IPS DF 6.9 (cell line): ENCODE measurements at regions not wholly inside any gene's neighbourhood (a gene's known extent, or its start where the extent isn't known, plus 50 kb on each side); places are given as distances from the start of the nearest gene placed in this dataset.

ENCODE experiments used
- DNase-seq: peaks from one replicate; pipeline ENCODE4 v3.0.0-alpha.2; 2013; ENCODE audit warnings: low read depth, low spot score
- H3K27ac ChIP-seq: one replicate; pipeline ENCODE4 v1.5.1; 2013; ENCODE audit warnings: low read length, control low read depth
- H3K27me3 ChIP-seq: 2 replicates; pipeline ENCODE4 v1.6.1; 2013; ENCODE audit warnings: mild to moderate bottlenecking, low read length; ENCODE audit not compliant: control insufficient read depth, insufficient read depth
- H3K36me3 ChIP-seq: 2 replicates; pipeline ENCODE4 v1.6.1; 2013; ENCODE audit warnings: low read length; ENCODE audit not compliant: control insufficient read depth, insufficient read depth
- H3K4me1 ChIP-seq: 2 replicates; pipeline ENCODE4 v1.6.1; 2013; ENCODE audit warnings: low read length; ENCODE audit not compliant: control insufficient read depth, insufficient read depth
- H3K4me3 ChIP-seq: 2 replicates; pipeline ENCODE4 v1.5.1; 2013; ENCODE audit warnings: mild to moderate bottlenecking, low read length
- H3K9me3 ChIP-seq: 2 replicates; pipeline ENCODE4 v1.6.1; 2013; ENCODE audit warnings: low read length, inconsistent platforms; ENCODE audit not compliant: control insufficient read depth, insufficient read depth
- WGBS: extraction: QIAGEN DNeasy Blood & Tissue Kit; methylation state at CpG from one replicate; pipeline ENCODE4 v1.1.7; 2013; ENCODE audit warnings: mixed read lengths, missing lambda C conversion rate; ENCODE audit not compliant: insufficient read length, insufficient coverage; 5-methylcytosine and 5-hydroxymethylcytosine counted together

GRCh38 chr9:28650327-28650726, 1077.0 kb upstream of the C9orf72 start:
- Histone ChIP-seq H3K36me3 (no peaks in the 10 kb centered on the region), H3K9me3 (no peaks in the 10 kb centered on the region), H3K4me3 (no peak overlapping the region), H3K27ac (no peak overlapping the region), H3K4me1 (peaks cover 2% of the 10 kb centered on the region; the same call in 1 of the 2 replicates), H3K27me3 (no peaks in the 10 kb centered on the region)
- no CpG with 5 or more reads among the region's 4 CpGs for WGBS
- DNase-seq, result peak; percentile 11

- DNase-seq, result no peak
- Histone ChIP-seq H3K27me3 (no peaks in the 10 kb centered on the region), H3K4me1 (peaks cover 2% of the 10 kb centered on the region; the same call in 1 of the 2 replicates), H3K4me3 (no peak overlapping the region), H3K27ac (no peak overlapping the region), H3K9me3 (no peaks in the 10 kb centered on the region), H3K36me3 (no peaks in the 10 kb centered on the region)
- no CpG with 5 or more reads among the region's 5 CpGs for WGBS
These were observed 1077.9 kb upstream of the C9orf72 start for GRCh38 chr9:28651050-28651722.

DNA sequence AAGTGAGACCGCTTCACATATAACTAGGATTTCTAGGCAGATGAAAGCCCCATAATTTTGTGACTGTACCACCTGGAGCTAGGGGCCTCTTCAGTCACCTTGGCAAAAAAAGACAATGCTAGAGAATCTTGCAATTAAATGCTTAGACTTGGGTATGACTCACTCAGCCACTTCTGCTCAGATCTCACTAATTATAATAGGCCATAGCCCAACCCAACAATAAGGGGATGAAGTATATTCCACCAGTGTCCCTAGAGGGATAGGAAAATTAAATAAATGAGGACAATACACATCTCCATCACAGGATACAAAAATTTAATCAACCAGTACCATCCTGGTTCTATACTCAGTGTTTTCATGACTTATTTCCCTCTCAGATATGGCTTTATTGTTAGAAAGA, 1079.9 kb upstream of the C9orf72 start:
- H3K36me3 ChIP-seq, result no peaks in the 10 kb centered on the region
- WGBS, result no CpG with 5 or more reads among the region's 1 CpG
- H3K9me3 ChIP-seq, result no peaks in the 10 kb centered on the region
- DNase-seq, result no peak
- H3K4me1 ChIP-seq, result peaks cover 2% of the 10 kb centered on the region; the same call in 1 of the 2 replicates
- no peak overlapping the region for H3K4me3 ChIP-seq
- no peak overlapping the region for H3K27ac ChIP-seq
- no peaks in the 10 kb centered on the region for H3K27me3 ChIP-seq

DNA sequence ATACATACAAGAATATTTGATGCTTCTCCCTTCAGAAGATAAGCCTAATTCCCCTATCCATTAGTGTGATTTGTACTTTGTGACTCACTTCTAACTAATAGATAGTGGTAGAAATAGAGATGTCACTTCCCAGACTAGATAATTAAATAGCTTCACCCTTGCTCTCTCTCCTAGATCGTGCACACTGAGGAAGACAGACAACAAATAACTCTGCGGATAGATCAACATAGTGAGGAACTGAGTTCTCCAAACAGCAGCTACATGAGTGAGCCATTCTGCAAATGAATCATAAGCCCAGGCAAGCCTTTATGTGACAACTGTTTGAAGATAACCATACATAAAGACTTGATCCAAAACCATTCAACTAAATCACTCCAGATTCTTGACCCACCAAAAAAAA, 1083.4 kb upstream of the C9orf72 start:
- DNase-seq, result no peak
- no peak overlapping the region for H3K4me3 ChIP-seq
- H3K36me3 ChIP-seq, result no peaks in the 10 kb centered on the region
- WGBS, result no CpG with 5 or more reads among the region's 2 CpGs
- H3K4me1 ChIP-seq, result no peaks in the 10 kb centered on the region; the same call in 1 of the 2 replicates
- H3K27ac ChIP-seq, result no peak overlapping the region
- H3K9me3 ChIP-seq, result no peaks in the 10 kb centered on the region
- no peaks in the 10 kb centered on the region for H3K27me3 ChIP-seq

GRCh38 chr9:28661853-28662252, 1088.6 kb upstream of the C9orf72 start:
- DNase-seq, result no peak
- Histone ChIP-seq H3K27ac (no peak overlapping the region), H3K36me3 (no peaks in the 10 kb centered on the region), H3K4me3 (no peak overlapping the region), H3K27me3 (no peaks in the 10 kb centered on the region), H3K9me3 (no peaks in the 10 kb centered on the region), H3K4me1 (no peaks in the 10 kb centered on the region)
- WGBS, result no CpG with 5 or more reads among the region's 3 CpGs

GRCh38 chr9:28662675-28663074, 1089.4 kb upstream of the C9orf72 start:
- H3K27ac ChIP-seq, result no peak overlapping the region
- no peaks in the 10 kb centered on the region for H3K9me3 ChIP-seq
- H3K27me3 ChIP-seq, result no peaks in the 10 kb centered on the region
- no peaks in the 10 kb centered on the region for H3K4me1 ChIP-seq
- no peaks in the 10 kb centered on the region for H3K36me3 ChIP-seq
- DNase-seq, result no peak
- no peak overlapping the region for H3K4me3 ChIP-seq
- WGBS, result no CpG with 5 or more reads among the region's 2 CpGs

DNA sequence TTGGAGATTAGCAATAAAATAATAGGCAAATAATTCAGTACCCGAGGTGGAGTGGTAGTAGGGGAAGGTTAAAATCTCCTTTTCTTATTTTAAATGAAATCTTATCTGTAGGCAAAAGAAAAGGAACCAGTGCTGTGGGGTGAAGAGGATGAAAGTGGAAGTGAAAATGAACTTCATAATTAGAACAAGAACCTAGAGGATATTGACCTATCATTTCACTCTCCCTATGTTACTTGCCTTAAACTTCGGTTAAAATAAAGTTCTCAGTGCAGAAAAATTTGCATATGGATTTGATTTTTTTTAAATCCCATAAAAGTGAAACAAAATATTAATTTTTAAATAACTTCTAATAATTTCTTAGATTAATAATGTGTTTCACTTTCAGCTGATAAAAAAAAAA, 1094.9 kb upstream of the C9orf72 start:
- Histone ChIP-seq H3K4me3 (no peak overlapping the region), H3K4me1 (no peaks in the 10 kb centered on the region), H3K9me3 (no peaks in the 10 kb centered on the region), H3K36me3 (no peaks in the 10 kb centered on the region), H3K27me3 (no peaks in the 10 kb centered on the region), H3K27ac (no peak overlapping the region)
- DNase-seq, result no peak
- WGBS, result no CpG with 5 or more reads among the region's 2 CpGs

DNA sequence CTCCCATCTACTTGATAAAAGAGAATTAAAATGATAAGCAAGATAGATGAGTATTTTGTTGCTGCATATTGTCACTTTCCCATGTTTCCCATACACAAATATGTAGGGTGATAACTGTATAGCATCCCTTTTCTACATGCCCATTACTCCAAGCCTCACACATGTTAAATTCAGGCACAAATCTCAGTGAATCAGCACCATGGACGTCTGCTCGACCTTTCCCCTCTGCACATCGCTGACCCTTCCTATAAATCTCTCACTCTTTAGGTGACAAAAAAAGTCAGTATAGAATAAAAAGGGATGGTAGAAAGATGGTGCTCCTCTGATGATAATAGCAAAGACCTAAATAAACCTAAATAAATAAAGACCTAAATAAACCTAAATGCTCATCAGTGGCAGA, 1097.7 kb upstream of the C9orf72 start:
- no CpG with 5 or more reads among the region's 3 CpGs for WGBS
- DNase-seq, result no peak

GRCh38 chr9:28678097-28678496, 1104.8 kb upstream of the C9orf72 start:
- no CpG with 5 or more reads among the region's 2 CpGs for WGBS
- Histone ChIP-seq H3K4me1 (no peaks in the 10 kb centered on the region), H3K9me3 (no peaks in the 10 kb centered on the region), H3K36me3 (no peaks in the 10 kb centered on the region), H3K27me3 (no peaks in the 10 kb centered on the region), H3K27ac (no peak overlapping the region), H3K4me3 (no peak overlapping the region)
- no peak for DNase-seq

More for the DNA sequence above, 1097.7 kb upstream of the C9orf72 start:
- Histone ChIP-seq H3K36me3 (no peaks in the 10 kb centered on the region), H3K27me3 (no peaks in the 10 kb centered on the region), H3K27ac (no peak overlapping the region), H3K4me3 (no peak overlapping the region), H3K9me3 (no peaks in the 10 kb centered on the region), H3K4me1 (no peaks in the 10 kb centered on the region)

GRCh38 chr9:28688172-28688571, 1114.9 kb upstream of the C9orf72 start:
- H3K27ac ChIP-seq, result no peak overlapping the region
- DNase-seq, result no peak
- no CpG with 5 or more reads among the region's 1 CpG for WGBS

GRCh38 chr9:28692012-28692411, 1118.7 kb upstream of the C9orf72 start:
- WGBS, result no CpG with 5 or more reads among the region's 8 CpGs

More at GRCh38 chr9:28688172-28688571, 1114.9 kb upstream of the C9orf72 start:
- H3K9me3 ChIP-seq, result no peaks in the 10 kb centered on the region
- H3K4me1 ChIP-seq, result no peaks in the 10 kb centered on the region; the same call in 1 of the 2 replicates
- H3K27me3 ChIP-seq, result no peaks in the 10 kb centered on the region
- H3K36me3 ChIP-seq, result no peaks in the 10 kb centered on the region
- H3K4me3 ChIP-seq, result no peak overlapping the region

More at GRCh38 chr9:28692012-28692411, 1118.7 kb upstream of the C9orf72 start:
- H3K4me1 ChIP-seq, result no peaks in the 10 kb centered on the region; the same call in 1 of the 2 replicates
- H3K36me3 ChIP-seq, result no peaks in the 10 kb centered on the region
- no peak for DNase-seq
- no peaks in the 10 kb centered on the region for H3K27me3 ChIP-seq
- no peak overlapping the region for H3K27ac ChIP-seq
- no peak overlapping the region for H3K4me3 ChIP-seq
- H3K9me3 ChIP-seq, result no peaks in the 10 kb centered on the region
